HepG2 (cell line): ENCODE measurements at regions not wholly inside any gene's neighbourhood (a gene's known extent, or its start where the extent isn't known, plus 50 kb on each side); places are given as distances from the start of the nearest gene placed in this dataset.

Experiments used
- ATF7-NPFF ChIP-seq: sonication (generic); formaldehyde crosslinking; IDR thresholded peaks from 2 replicates; pipeline ENCODE4 v1.8.1; 2023; ENCODE audit warnings: mild to moderate bottlenecking, low read depth, missing genetic modification reagents, moderate library complexity
- CTCF ChIP-seq: sonication (generic); formaldehyde crosslinking; IDR thresholded peaks from 2 replicates; pipeline ENCODE4 v1.5.0; 2020; ENCODE audit warnings: mild to moderate bottlenecking, missing genetic modification reagents, moderate library complexity
- FOXA1 ChIP-seq, 2 experiments: fragments of 450-650 bp in 1 of 2; sonication (generic) in 1 of 2; formaldehyde crosslinking in 1 of 2; IDR thresholded peaks; 2 replicates each; pipeline versions ENCODE4 v1.4.0 to v1.6.1; 2016 to 2020; ENCODE audit warnings: missing genetic modification reagents in 1 of 2
- FOXK2 ChIP-seq: fragments of 450-650 bp; IDR thresholded peaks from 2 replicates; pipeline ENCODE4 v1.6.1; 2016
- MTA3 ChIP-seq: sonication (generic); formaldehyde crosslinking; IDR thresholded peaks from 2 replicates; pipeline ENCODE4 v1.4.0; 2020; ENCODE audit warnings: missing genetic modification reagents
- NFRKB ChIP-seq: fragments of 450-650 bp; IDR thresholded peaks from 2 replicates; pipeline ENCODE4 v1.6.1; 2017
- SMAD3 ChIP-seq: sonication (generic); formaldehyde crosslinking; IDR thresholded peaks from 2 replicates; pipeline ENCODE4 v1.4.0; 2020; ENCODE audit warnings: missing genetic modification reagents
- TRIM22 ChIP-seq: fragments of 450-650 bp; IDR thresholded peaks from 2 replicates; pipeline ENCODE4 v1.6.1; 2017
- YY1 ChIP-seq: IDR thresholded peaks from 2 replicates; pipeline ENCODE4 v1.6.1; 2011; ENCODE audit warnings: low read length, low read depth, moderate library complexity, mild to moderate bottlenecking; ENCODE audit not compliant: insufficient read depth, insufficient replicate concordance
- ZBTB20 ChIP-seq: sonication (generic); formaldehyde crosslinking; IDR thresholded peaks from 2 replicates; pipeline ENCODE4 v1.8.1; 2023; ENCODE audit warnings: missing genetic modification reagents, low read depth, mild to moderate bottlenecking, borderline replicate concordance
- ZBTB33 ChIP-seq: sonication (generic); formaldehyde crosslinking; IDR thresholded peaks from 2 replicates; pipeline ENCODE4 v1.4.0; 2020; ENCODE audit warnings: missing genetic modification reagents
- ZBTB44 ChIP-seq: sonication (generic); formaldehyde crosslinking; IDR thresholded peaks from 2 replicates; pipeline ENCODE4 v1.4.0; 2020; ENCODE audit warnings: missing genetic modification reagents

GRCh38 chr18:56505971-56506370 is 132.4 kb downstream of the TXNL1 start:
- TF ChIP-seq FOXK2 (no peak), ZBTB20 (no peak), TRIM22 (no peak), FOXA1 (IDR thresholded peaks at IDR 0.05) (no peak), FOXA1 (CRISPR knock-in tag; IDR thresholded peaks at IDR 0.05) (no peak), CTCF (no peak), ATF7-NPFF (CRISPR knock-in tag) (no peak), SMAD3 (CRISPR knock-in tag) (no peak), NFRKB (no peak), MTA3 (CRISPR knock-in tag) (no peak), ZBTB44 (CRISPR knock-in tag) (no peak), ZBTB33 (CRISPR knock-in tag) (no peak), YY1 (no peak)
